HG03045 (cell line): ENCODE measurements at regions not wholly inside any gene's neighbourhood (a gene's known extent, or its start where the extent isn't known, plus 50 kb on each side); places are given as distances from the start of the nearest gene placed in this dataset.
"Not testable (repeated sequence)": the region's sequence is repeated elsewhere in the genome, so short reads cannot be mapped to it uniquely, and the experiment has no call there.

Experiments
- ATAC-seq: cut with Tn5 transposase; IDR thresholded peaks from one replicate; pipeline ENCODE4 v1.9.1; 2021; ENCODE audit warnings: mild to moderate bottlenecking, moderate library complexity; ENCODE audit not compliant: unreplicated experiment

- ATAC-seq, result no peak
Observed at GRCh38 chr14:58978343-58978742, 210.1 kb upstream of the DAAM1 start.

DNA sequence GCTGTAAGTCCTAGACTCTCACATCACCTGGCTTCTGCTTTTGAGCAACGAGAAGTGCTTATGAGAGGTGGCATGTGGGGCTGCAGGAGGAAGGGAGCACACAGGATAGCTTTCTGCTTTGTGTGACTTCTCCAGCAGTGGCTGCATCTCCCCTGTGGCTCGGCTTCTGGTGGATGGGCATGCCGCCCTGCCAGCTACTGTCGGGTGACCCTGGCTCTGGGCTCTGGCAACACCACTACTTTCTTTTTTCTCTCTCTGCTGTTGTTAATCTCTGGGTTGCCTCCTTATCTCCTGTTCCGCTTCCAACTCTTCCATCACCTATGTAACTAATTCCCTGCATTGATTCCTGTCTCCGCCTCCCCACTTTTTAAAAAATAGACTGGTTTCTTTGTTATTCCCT, 209.1 kb upstream of the DAAM1 start:
- no peak for ATAC-seq

- no peak for ATAC-seq
Observed at GRCh38 chr14:58981840-58982239, 206.6 kb upstream of the DAAM1 start.

GRCh38 chr14:58985786-58986185, 202.7 kb upstream of the DAAM1 start:
- no peak for ATAC-seq

- ATAC-seq, result no peak
Observed at GRCh38 chr14:58987591-58987990, 200.9 kb upstream of the DAAM1 start.

- ATAC-seq, result no peak
Observed at GRCh38 chr14:58992935-58993334, 195.5 kb upstream of the DAAM1 start.

DNA sequence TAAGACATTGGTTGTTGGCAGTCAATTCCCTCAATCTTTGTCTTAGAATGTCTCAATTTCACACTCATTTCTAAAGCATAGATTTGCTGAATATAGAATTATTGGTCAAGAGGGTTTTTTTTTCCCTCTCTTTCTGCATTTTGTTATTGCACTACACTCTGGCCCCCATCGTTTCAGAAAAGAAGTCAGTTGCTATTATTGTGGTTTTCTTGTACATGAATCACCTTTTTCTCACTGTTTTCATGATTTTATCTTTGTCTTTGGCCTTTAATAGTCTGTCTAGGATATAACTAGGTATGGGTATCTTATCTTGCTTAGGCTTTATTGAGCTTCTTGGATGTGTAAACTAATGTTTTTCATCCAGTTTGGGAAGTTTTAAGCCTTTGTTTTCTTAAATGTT, 194.3 kb upstream of the DAAM1 start:
- ATAC-seq, result no peak

DNA sequence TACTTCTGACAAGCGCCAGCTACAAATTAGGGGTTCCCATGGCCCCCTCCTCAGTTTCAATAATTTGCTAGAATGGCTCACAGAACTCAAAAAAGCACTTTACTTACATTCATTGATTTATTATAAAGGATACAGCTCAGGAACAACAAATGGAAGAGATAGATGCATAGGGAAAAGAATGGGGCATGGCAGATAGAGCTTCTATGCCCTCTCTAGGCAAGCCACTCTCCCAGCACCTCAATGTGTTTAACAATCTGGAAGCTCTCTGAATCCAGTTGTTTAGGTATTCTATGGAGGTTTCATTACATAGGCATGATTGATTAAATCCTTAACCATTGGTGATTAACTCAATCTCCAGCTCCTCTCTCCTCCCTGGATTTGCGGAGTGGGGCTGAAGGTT, 184.5 kb upstream of the DAAM1 start:
- ATAC-seq, result no peak

DNA sequence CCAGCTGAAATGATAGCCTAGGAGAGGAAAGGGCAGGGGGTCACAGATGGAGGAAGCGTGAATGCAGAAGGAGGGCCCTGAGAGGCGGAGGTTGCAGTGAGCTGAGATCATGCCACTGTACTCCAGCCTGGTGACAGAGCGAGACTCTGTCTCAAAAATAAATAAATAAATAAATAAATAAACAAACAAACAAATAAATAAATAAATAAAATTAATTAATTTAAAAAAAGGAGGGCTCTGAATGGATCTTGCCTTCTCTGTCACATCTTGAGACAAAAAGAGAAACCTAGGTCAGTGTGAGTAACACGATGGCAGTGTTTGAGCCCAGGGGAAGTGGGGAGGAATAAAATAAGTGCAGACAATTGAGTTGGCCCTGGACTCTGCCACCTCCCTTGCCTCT, 182.3 kb upstream of the DAAM1 start:
- ATAC-seq, result not testable (repeated sequence)

GRCh38 chr14:59009967-59010366, 178.5 kb upstream of the DAAM1 start:
- ATAC-seq, result no peak

- ATAC-seq, result no peak
Observed at GRCh38 chr14:59013672-59014298, 174.7 kb upstream of the DAAM1 start.

DNA sequence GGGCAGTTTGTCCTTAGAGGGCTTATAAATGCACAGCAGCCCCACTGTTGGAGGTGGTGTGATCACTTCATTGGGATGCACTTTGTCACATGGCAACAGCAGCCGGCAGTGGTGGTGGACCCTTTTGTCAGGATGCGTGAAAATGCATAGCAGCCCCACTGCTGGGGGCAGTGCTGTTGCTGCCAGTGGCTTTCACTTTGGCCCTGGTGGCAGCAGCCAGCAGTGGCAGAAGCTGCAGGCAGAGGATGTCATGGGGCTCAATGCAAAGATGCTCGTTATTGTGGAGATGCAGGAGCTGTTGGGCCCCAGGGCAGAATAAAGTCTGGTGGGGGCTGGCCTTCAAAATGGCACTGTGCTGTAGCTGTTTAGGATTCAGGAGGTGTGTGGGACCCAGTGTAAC, 173.0 kb upstream of the DAAM1 start:
- ATAC-seq, result no peak

DNA sequence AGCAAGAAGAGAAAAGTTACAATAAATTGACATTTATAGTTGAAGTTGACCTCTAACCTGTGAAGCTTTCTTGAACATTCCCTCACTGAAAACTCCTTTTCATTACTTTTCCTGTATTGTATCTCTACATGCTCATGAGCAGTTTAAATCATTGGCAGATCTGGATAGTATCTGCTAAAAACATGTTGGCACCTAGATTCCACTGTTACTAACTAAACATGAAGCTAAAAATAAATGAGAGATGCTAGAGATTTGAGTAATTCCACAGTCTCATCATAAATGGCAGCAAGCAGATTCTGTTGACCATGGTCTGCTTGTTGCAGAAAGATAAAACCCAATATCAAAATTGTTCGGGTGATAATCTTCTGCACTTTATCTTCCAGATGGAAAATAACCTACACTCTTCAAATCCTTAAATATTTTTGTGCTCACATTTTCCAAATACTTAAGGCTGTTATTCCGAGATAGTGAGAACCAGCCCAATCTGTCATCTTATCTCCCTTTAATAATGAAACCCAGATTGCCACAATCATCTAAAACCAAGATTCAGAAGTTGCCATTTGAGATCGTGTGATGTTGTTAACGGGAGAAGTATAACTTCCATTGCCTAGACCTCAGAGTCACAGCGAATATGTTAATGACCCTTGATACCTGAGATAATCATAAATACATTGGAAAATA, 171.0 kb upstream of the DAAM1 start:
- ATAC-seq, result no peak

GRCh38 chr14:59018460-59018859, 170.0 kb upstream of the DAAM1 start:
- no peak for ATAC-seq

GRCh38 chr14:59018978-59019377, 169.5 kb upstream of the DAAM1 start:
- ATAC-seq, result no peak

DNA sequence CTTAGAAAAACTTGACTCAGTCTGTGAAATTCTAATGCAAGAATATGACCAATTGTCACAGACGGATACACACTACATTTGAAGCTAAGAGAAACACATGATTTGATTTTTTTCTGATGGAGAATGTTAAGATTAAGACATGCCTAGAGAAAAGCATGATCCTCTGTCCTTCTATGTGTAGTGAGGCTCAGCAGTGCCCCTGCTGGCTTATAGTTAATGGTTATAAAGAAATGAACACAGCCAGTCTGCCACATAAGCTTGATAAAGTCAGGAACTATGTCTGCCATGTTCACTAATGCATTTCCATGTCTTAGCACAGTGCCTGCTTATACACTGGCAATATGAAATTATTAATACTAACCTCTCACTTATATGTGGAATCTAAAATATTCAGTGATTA, 168.1 kb upstream of the DAAM1 start:
- ATAC-seq, result no peak

GRCh38 chr14:59022144-59022543, 166.3 kb upstream of the DAAM1 start:
- ATAC-seq, result no peak

GRCh38 chr14:59026081-59026480, 162.4 kb upstream of the DAAM1 start:
- ATAC-seq, result no peak

GRCh38 chr14:59026640-59027039, 161.8 kb upstream of the DAAM1 start:
- not testable (repeated sequence) for ATAC-seq

- peak; percentile 86 for ATAC-seq
Observed at GRCh38 chr14:59028476-59029202, 159.8 kb upstream of the DAAM1 start.

DNA sequence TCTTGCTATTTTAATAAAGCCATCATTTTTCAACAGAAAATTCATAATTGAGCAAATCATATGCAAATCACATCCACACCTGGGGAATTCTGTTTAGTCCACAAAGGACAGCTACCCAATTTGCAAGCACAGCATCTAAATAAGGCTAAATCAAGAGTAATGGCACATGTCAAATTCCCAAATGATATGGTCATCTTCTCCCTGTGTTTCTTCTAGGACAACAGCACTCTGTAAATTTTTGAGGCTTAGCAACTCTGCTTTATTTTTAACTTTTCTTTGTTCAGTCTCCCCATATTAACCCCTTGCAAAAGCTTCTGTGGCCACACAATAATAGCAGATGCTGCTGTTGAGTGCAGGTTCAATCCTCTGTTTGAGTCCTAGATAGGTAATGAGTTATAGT, 155.6 kb upstream of the DAAM1 start:
- ATAC-seq, result no peak

DNA sequence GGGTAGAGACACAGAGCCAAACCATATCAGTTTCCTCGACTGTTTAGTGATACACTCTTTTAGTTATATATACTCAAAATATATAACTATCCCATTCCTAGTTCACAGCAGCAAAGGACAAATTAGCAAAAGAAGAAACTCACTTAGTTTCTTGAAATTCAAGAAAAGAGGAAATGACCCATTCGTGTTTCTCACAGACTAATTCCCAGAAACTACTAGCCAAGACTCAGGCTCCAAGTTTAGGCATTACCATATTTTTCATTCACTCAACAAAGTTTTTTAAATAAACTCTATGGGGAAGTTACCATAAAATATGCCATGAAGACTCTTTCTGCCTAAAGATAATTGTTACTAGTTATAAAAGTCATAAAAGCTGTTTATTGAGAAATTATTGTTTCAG, 152.3 kb upstream of the DAAM1 start:
- no peak for ATAC-seq
